Vagina (tissue), 2 donors: ENCODE measurements at regions not wholly inside any gene's neighbourhood (a gene's known extent, or its start where the extent isn't known, plus 50 kb on each side); places are given as distances from the start of the nearest gene placed in this dataset.

Experiments
- CTCF ChIP-seq, 3 experiments: fragments of 450-650 bp in 2 of 3; fragments of 200-600 bp in 1 of 3; sonication (generic) in 1 of 3; IDR thresholded peaks; one replicate each; pipeline ENCODE4 v1.5.1; 2017 to 2019; ENCODE audit warnings: antibody characterized with exemption in 3 of 3, mild to moderate bottlenecking in 2 of 3, moderate library complexity in 2 of 3
- POLR2A ChIP-seq, 2 donors: fragments of 450-650 bp; IDR thresholded peaks; one replicate each; pipeline ENCODE4 v1.6.1; 2017; ENCODE audit warnings: antibody characterized with exemption in 2 of 2, mild to moderate bottlenecking in 2 of 2, moderate library complexity in 2 of 2
- POLR2AphosphoS5 ChIP-seq, 2 donors: sonication (generic); formaldehyde crosslinking; IDR thresholded peaks; one replicate each; pipeline ENCODE4 v1.9.0; 2017; ENCODE audit warnings: antibody characterized with exemption in 2 of 2, mild to moderate bottlenecking in 2 of 2, low read depth in 1 of 2; ENCODE audit not compliant: insufficient read depth in 1 of 2

- TF ChIP-seq CTCF (IDR thresholded peaks at IDR 0.05) (no peak), POLR2A (IDR thresholded peaks at IDR 0.05) (no peak), POLR2AphosphoS5 (IDR thresholded peaks at IDR 0.05; ENCODE audit: insufficient read depth in 1 of 2, low read depth in 1 of 2) (no peak)
Observed at GRCh38 chr16:18048853-18049546, 287.5 kb downstream of the NPIPA8 start.
